SU-DHL-6 (cell line): ENCODE measurements at regions not wholly inside any gene's neighbourhood (a gene's known extent, or its start where the extent isn't known, plus 50 kb on each side); places are given as distances from the start of the nearest gene placed in this dataset.

Experiments
- H2AFZ ChIP-seq: fragments of 200-600 bp; sonication (generic); 2 replicates; pipeline ENCODE4 v1.6.1; 2014; ENCODE audit warnings: low read depth, mild to moderate bottlenecking, moderate library complexity, mixed read lengths, antibody characterized with exemption, low read length; ENCODE audit not compliant: severe bottlenecking
- H3F3A ChIP-seq: fragments of 200-600 bp; shearing (Covaris generic); 2 replicates; pipeline ENCODE4 v1.6.0; 2016; ENCODE audit warnings: antibody characterized with exemption, mild to moderate bottlenecking; ENCODE audit not compliant: insufficient read depth
- H3K27ac ChIP-seq: fragments of 200-600 bp; sonication (generic); 2 replicates; pipeline ENCODE4 v1.5.1; 2016; ENCODE audit warnings: low read depth, mild to moderate bottlenecking, low read length, moderate library complexity, mixed read lengths
- H3K27me3 ChIP-seq: fragments of 200-600 bp; sonication (generic), shearing (Covaris generic); 2 replicates; pipeline ENCODE4 v1.6.0; 2014; ENCODE audit warnings: mild to moderate bottlenecking, low read length
- H3K36me3 ChIP-seq: fragments of 200-600 bp; sonication (generic); 2 replicates; pipeline ENCODE4 v1.6.1; 2014; ENCODE audit warnings: mild to moderate bottlenecking, low read length, mixed read lengths
- H3K4me2 ChIP-seq: fragments of 300-600, 200-600 bp; shearing (Covaris generic), sonication (generic); 2 replicates; pipeline ENCODE4 v1.6.0; 2014; ENCODE audit warnings: low read length, low read depth, mild to moderate bottlenecking; ENCODE audit not compliant: poor library complexity, severe bottlenecking
- H3K4me3 ChIP-seq: fragments of 200-600 bp; sonication (generic); 2 replicates; pipeline ENCODE4 v1.5.1; 2014; ENCODE audit warnings: antibody characterized with exemption, low read length, mild to moderate bottlenecking, mixed read lengths; ENCODE audit not compliant: insufficient read depth, poor library complexity, severe bottlenecking
- H3K79me2 ChIP-seq: fragments of 200-600 bp; sonication (generic); 2 replicates; pipeline ENCODE4 v1.6.1; 2014; ENCODE audit warnings: mild to moderate bottlenecking, low read length, moderate library complexity; ENCODE audit not compliant: insufficient read depth
- H3K9ac ChIP-seq: fragments of 200-600 bp; sonication (generic); 2 replicates; pipeline ENCODE4 v1.7.0; 2014; ENCODE audit warnings: mild to moderate bottlenecking, low read length
- H3K9me2 ChIP-seq: fragments of 200-600 bp; sonication (generic); replicated peaks from 2 replicates; pipeline ENCODE4 v1.6.1; 2014; ENCODE audit warnings: low read length; ENCODE audit not compliant: insufficient read depth
- H3K9me3 ChIP-seq: fragments of 200-600 bp; sonication (generic); 2 replicates; pipeline ENCODE4 v1.6.1; 2014; ENCODE audit warnings: low read length, mixed read lengths; ENCODE audit not compliant: insufficient read depth
- H4K20me1 ChIP-seq: fragments of 200-600 bp; sonication (generic); 2 replicates; pipeline ENCODE4 v1.6.1; 2014; ENCODE audit warnings: low read depth, mild to moderate bottlenecking, antibody characterized with exemption, low read length, moderate library complexity, mixed read lengths
- EZH2phosphoT487 ChIP-seq: fragments of 200-600 bp; sonication (generic), shearing (Covaris generic); conservative IDR thresholded peaks from 2 replicates; pipeline ENCODE4 v1.6.1; 2018; ENCODE audit warnings: mild to moderate bottlenecking, antibody characterized with exemption, low read length, moderate library complexity, mixed read lengths
- TF ChIP-seq, protein P1 (sequence below): fragments of 200-600 bp; sonication (generic); IDR thresholded peaks from one replicate; pipeline ENCODE4 v1.5.1; 2017; ENCODE audit warnings: antibody characterized with exemption, mild to moderate bottlenecking, low read length, moderate library complexity; ENCODE audit not compliant: insufficient read depth, poor library complexity, severe bottlenecking

DNA sequence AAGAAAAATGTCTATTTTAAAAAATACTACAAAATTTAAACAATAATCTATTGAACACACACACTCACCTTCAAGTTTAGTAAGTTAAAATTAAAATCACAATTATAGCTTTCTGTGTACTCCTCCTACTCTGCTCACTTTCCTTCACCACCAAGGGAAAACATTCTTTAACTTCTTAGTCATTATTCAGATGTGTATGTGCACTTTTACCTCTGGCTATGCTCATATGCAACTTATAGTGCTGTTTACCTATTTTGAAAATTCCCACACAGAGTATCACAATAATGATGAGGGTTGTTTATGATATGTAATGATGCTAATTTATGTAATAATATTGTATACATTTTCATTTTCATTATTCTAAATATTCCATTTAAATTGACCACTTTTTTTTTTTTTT is 661.4 kb downstream of the MRPL39 start:
- Histone ChIP-seq H3K9me2 (no peaks in the 10 kb centered on the region), H2AFZ (no peak overlapping the region), H3K9me3 (no peaks in the 10 kb centered on the region), H3K79me2 (no peaks in the 10 kb centered on the region), H4K20me1 (no peaks in the 10 kb centered on the region), H3K9ac (no peak overlapping the region), H3K4me2 (no peak overlapping the region), H3K27ac (no peak overlapping the region), H3F3A (no peaks in the 10 kb centered on the region), H3K36me3 (no peaks in the 10 kb centered on the region), H3K4me3 (no peak overlapping the region), H3K27me3 (no peaks in the 10 kb centered on the region)
- TF ChIP-seq EZH2phosphoT487 = no peak
- TF ChIP-seq, protein P1, sequence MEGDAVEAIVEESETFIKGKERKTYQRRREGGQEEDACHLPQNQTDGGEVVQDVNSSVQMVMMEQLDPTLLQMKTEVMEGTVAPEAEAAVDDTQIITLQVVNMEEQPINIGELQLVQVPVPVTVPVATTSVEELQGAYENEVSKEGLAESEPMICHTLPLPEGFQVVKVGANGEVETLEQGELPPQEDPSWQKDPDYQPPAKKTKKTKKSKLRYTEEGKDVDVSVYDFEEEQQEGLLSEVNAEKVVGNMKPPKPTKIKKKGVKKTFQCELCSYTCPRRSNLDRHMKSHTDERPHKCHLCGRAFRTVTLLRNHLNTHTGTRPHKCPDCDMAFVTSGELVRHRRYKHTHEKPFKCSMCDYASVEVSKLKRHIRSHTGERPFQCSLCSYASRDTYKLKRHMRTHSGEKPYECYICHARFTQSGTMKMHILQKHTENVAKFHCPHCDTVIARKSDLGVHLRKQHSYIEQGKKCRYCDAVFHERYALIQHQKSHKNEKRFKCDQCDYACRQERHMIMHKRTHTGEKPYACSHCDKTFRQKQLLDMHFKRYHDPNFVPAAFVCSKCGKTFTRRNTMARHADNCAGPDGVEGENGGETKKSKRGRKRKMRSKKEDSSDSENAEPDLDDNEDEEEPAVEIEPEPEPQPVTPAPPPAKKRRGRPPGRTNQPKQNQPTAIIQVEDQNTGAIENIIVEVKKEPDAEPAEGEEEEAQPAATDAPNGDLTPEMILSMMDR = no peak

DNA sequence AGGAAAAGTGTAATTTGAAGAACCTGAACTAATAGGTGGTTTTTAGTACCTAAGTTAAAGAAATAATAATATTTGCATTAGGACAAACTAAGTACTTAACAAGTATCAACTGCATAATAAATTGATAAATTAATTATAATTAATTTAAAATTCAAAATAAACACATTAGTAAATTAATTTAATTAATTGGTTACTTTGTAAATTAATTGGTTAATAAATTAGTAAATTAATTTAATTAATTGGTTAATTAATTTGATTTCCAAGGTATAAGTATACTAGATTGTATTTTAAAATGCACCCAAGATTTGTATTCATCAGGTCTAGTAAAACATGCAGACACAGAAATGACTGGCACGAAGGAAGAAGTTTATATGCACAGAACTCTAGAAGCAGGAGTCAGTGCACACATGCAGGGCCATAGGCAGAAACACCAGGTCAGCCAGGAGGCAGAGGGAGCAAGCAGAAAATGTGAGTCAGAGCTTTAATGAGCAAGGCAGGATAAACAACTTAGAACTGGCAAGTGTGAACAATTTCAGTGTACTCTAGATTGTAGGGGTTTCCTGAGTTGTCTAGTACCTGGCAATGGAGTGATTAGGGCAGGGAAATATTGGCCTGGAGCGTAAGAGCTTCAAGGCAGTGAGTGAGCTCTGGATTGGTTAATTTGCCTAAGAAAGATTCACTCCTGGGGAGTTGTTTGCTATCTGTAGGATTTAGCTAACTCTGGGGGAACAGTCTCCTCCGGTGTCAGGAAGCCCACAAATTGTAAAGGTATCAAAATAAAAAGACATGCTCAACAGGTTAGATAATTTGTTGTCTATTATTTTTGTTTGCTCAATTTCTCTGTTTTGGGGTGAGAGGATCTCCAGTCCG is 665.7 kb downstream of the MRPL39 start:
- Histone ChIP-seq H3K36me3 (no peaks in the 10 kb centered on the region), H3F3A (no peaks in the 10 kb centered on the region), H3K27me3 (no peaks in the 10 kb centered on the region), H3K9me3 (no peaks in the 10 kb centered on the region), H2AFZ (no peak overlapping the region), H3K9me2 (no peaks in the 10 kb centered on the region), H3K4me3 (no peak overlapping the region), H4K20me1 (no peaks in the 10 kb centered on the region), H3K79me2 (no peaks in the 10 kb centered on the region), H3K9ac (no peak overlapping the region), H3K4me2 (no peak overlapping the region), H3K27ac (no peak overlapping the region)
- no peak for TF ChIP-seq EZH2phosphoT487
- TF ChIP-seq, protein P1 = no peak

DNA sequence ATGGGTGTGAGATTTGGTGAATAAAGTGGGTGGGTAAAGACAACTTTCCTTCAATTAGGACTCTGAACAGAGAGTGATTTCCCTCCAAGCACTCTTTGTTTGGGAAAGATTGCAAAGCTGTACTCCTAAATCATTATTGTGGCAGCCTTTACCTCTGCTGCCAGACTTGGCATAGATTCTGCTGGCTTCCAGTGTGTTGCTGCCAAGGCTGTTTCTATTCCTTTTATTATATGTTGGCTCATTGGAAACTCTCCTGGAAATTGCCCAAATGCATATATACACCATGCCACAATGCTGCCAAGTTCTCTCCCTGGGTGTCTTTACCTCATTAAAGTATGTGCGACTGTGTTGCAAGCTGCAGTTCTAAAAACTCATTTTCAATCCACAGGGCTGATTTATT is 668.0 kb downstream of the MRPL39 start:
- Histone ChIP-seq H3K27me3 (no peaks in the 10 kb centered on the region), H4K20me1 (no peaks in the 10 kb centered on the region), H3F3A (no peaks in the 10 kb centered on the region), H3K9me2 (no peaks in the 10 kb centered on the region), H3K9ac (no peak overlapping the region), H3K36me3 (no peaks in the 10 kb centered on the region), H3K4me2 (no peak overlapping the region), H2AFZ (no peak overlapping the region), H3K9me3 (no peaks in the 10 kb centered on the region), H3K4me3 (no peak overlapping the region), H3K27ac (no peak overlapping the region), H3K79me2 (no peaks in the 10 kb centered on the region)
- TF ChIP-seq, protein P1 = no peak
- no peak for TF ChIP-seq EZH2phosphoT487
